Thymus (tissue), 11 donors: ENCODE measurements at regions not wholly inside any gene's neighbourhood (a gene's known extent, or its start where the extent isn't known, plus 50 kb on each side); places are given as distances from the start of the nearest gene placed in this dataset.

Experiments
- DNase-seq, 9 donors: peaks; one replicate each; pipeline ENCODE4 v3.0.0-alpha.2; 2013; ENCODE audit warnings: low spot score in 9 of 9, low read depth in 6 of 9, missing footprints in 1 of 9
- H3K27ac ChIP-seq, 2 donors: one replicate each; pipeline ENCODE4 v1.5.1; 2013; ENCODE audit warnings: control low read depth in 1 of 2, low read depth in 1 of 2, low read length in 1 of 2, mild to moderate bottlenecking in 1 of 2, moderate library complexity in 1 of 2
- H3K27me3 ChIP-seq, 2 donors: one replicate each; pipeline ENCODE4 v1.5.1; 2013; ENCODE audit warnings: low read length in 1 of 2; ENCODE audit not compliant: control insufficient read depth in 2 of 2, insufficient read depth in 1 of 2
- H3K36me3 ChIP-seq, 2 donors: one replicate each; pipeline ENCODE4 v1.5.1; 2013; ENCODE audit warnings: low read length in 1 of 2, mild to moderate bottlenecking in 1 of 2, moderate library complexity in 1 of 2; ENCODE audit not compliant: control insufficient read depth in 2 of 2, insufficient read depth in 2 of 2
- H3K4me1 ChIP-seq, 2 donors: one replicate each; pipeline ENCODE4 v1.5.1; 2013; ENCODE audit warnings: low read length in 2 of 2; ENCODE audit not compliant: control insufficient read depth in 2 of 2, insufficient read depth in 2 of 2
- H3K4me3 ChIP-seq, 2 donors: one replicate each; pipeline ENCODE4 v1.5.1; 2013; ENCODE audit warnings: low read length in 2 of 2, control low read depth in 1 of 2, mild to moderate bottlenecking in 1 of 2
- H3K9me3 ChIP-seq, 2 donors: one replicate each; pipeline ENCODE4 v1.5.1; 2013; ENCODE audit warnings: low read length in 1 of 2, mild to moderate bottlenecking in 1 of 2; ENCODE audit not compliant: control insufficient read depth in 2 of 2, insufficient read depth in 1 of 2
- WGBS: extraction: QIAGEN DNeasy Blood & Tissue Kit; methylation state at CpG from one replicate; pipeline ENCODE4 v1.1.7; 2013; 5-methylcytosine and 5-hydroxymethylcytosine counted together
- donor health status: healthy.

GRCh38 chr6:164208371-164208770, 793.9 kb downstream of the QKI start:
- H3K36me3 ChIP-seq, result no peaks in the 10 kb centered on the region
- no peak overlapping the region for H3K27ac ChIP-seq
- no peak for DNase-seq
- no peaks in the 10 kb centered on the region for H3K9me3 ChIP-seq
- H3K4me1 ChIP-seq, result no peaks in the 10 kb centered on the region
- no peaks in the 10 kb centered on the region for H3K27me3 ChIP-seq
- H3K4me3 ChIP-seq, result no peak overlapping the region
- 77% methylated on average over 8 of the region's 8 CpGs for WGBS

GRCh38 chr6:164206807-164207423, 792.4 kb downstream of the QKI start:
- H3K36me3 ChIP-seq, result no peaks in the 10 kb centered on the region
- no peaks in the 10 kb centered on the region for H3K9me3 ChIP-seq
- DNase-seq, result no peak
- no peak overlapping the region for H3K4me3 ChIP-seq
- 92% methylated on average over 2 of the region's 2 CpGs for WGBS
- H3K27me3 ChIP-seq, result no peaks in the 10 kb centered on the region
- H3K27ac ChIP-seq, result no peak overlapping the region
- no peaks in the 10 kb centered on the region for H3K4me1 ChIP-seq

GRCh38 chr6:164200071-164200470, 785.6 kb downstream of the QKI start:
- H3K27ac ChIP-seq, result no peak overlapping the region
- no peaks in the 10 kb centered on the region for H3K36me3 ChIP-seq
- DNase-seq, result no peak
- no peak overlapping the region for H3K4me3 ChIP-seq
- no peaks in the 10 kb centered on the region for H3K9me3 ChIP-seq
- WGBS, result 88% methylated on average over 1 of the region's 1 CpG
- no peaks in the 10 kb centered on the region for H3K27me3 ChIP-seq
- no peaks in the 10 kb centered on the region for H3K4me1 ChIP-seq

- H3K27ac ChIP-seq, result no peak overlapping the region
- 97% methylated on average over 1 of the region's 1 CpG for WGBS
These were observed 781.4 kb downstream of the QKI start for GRCh38 chr6:164195942-164196281.

GRCh38 chr6:164195278-164195941, 780.9 kb downstream of the QKI start:
- H3K36me3 ChIP-seq, result no peaks in the 10 kb centered on the region

More at GRCh38 chr6:164195942-164196281, 781.4 kb downstream of the QKI start:
- H3K4me3 ChIP-seq, result no peak overlapping the region
- no peaks in the 10 kb centered on the region for H3K36me3 ChIP-seq
- no peaks in the 10 kb centered on the region for H3K4me1 ChIP-seq
- DNase-seq, result no peak
- no peaks in the 10 kb centered on the region for H3K27me3 ChIP-seq
- no peaks in the 10 kb centered on the region for H3K9me3 ChIP-seq

GRCh38 chr6:164188861-164189260, 774.3 kb downstream of the QKI start:
- H3K4me3 ChIP-seq, result no peak overlapping the region
- WGBS, result 91% methylated on average over 4 of the region's 4 CpGs
- no peaks in the 10 kb centered on the region for H3K4me1 ChIP-seq
- no peaks in the 10 kb centered on the region for H3K9me3 ChIP-seq
- H3K27me3 ChIP-seq, result no peaks in the 10 kb centered on the region
- H3K36me3 ChIP-seq, result no peaks in the 10 kb centered on the region
- DNase-seq, result no peak
- H3K27ac ChIP-seq, result no peak overlapping the region

More at GRCh38 chr6:164195278-164195941, 780.9 kb downstream of the QKI start:
- H3K4me3 ChIP-seq, result no peak overlapping the region
- H3K27me3 ChIP-seq, result no peaks in the 10 kb centered on the region
- no peaks in the 10 kb centered on the region for H3K9me3 ChIP-seq
- H3K27ac ChIP-seq, result no peak overlapping the region
- H3K4me1 ChIP-seq, result no peaks in the 10 kb centered on the region
- 90% methylated on average over 6 of the region's 6 CpGs for WGBS
- no peak for DNase-seq

GRCh38 chr6:164185471-164185871, 771.0 kb downstream of the QKI start:
- Histone ChIP-seq H3K27me3 (no peaks in the 10 kb centered on the region), H3K4me1 (no peaks in the 10 kb centered on the region), H3K27ac (no peak overlapping the region), H3K4me3 (no peak overlapping the region), H3K36me3 (no peaks in the 10 kb centered on the region), H3K9me3 (no peaks in the 10 kb centered on the region)
- no peak for DNase-seq
- WGBS, result 81% methylated on average over 7 of the region's 7 CpGs

GRCh38 chr6:164184410-164184809, 769.9 kb downstream of the QKI start:
- no peaks in the 10 kb centered on the region for H3K4me1 ChIP-seq
- no peaks in the 10 kb centered on the region for H3K27me3 ChIP-seq
- H3K9me3 ChIP-seq, result no peaks in the 10 kb centered on the region
- no peak overlapping the region for H3K27ac ChIP-seq
- no peak for DNase-seq
- no peak overlapping the region for H3K4me3 ChIP-seq
- 91% methylated on average over 4 of the region's 4 CpGs for WGBS
- H3K36me3 ChIP-seq, result no peaks in the 10 kb centered on the region

GRCh38 chr6:164183556-164184123, 769.1 kb downstream of the QKI start:
- H3K36me3 ChIP-seq, result no peaks in the 10 kb centered on the region
- no peak overlapping the region for H3K27ac ChIP-seq
- H3K9me3 ChIP-seq, result no peaks in the 10 kb centered on the region
- no peaks in the 10 kb centered on the region for H3K4me1 ChIP-seq
- H3K4me3 ChIP-seq, result no peak overlapping the region
- DNase-seq, result no peak
- 96% methylated on average over 6 of the region's 6 CpGs for WGBS
- H3K27me3 ChIP-seq, result no peaks in the 10 kb centered on the region
